SIG-M5 treated with dmso at 0.1 percent for 504 hours (cell line): ENCODE measurements at regions not wholly inside any gene's neighbourhood (a gene's known extent, or its start where the extent isn't known, plus 50 kb on each side); places are given as distances from the start of the nearest gene placed in this dataset.
"Not testable (repeated sequence)": the region's sequence is repeated elsewhere in the genome, so short reads cannot be mapped to it uniquely, and the experiment has no call there.

Source experiments
- DNase-seq: peaks from one replicate; lab custom pipeline; 2025; ENCODE audit not compliant: unreplicated experiment; lab: John Stamatoyannopoulos, UW

- no peak for DNase-seq
Measured at GRCh38 chr2:234802845-234803171, 149.0 kb upstream of the SH3BP4 start.

GRCh38 chr2:234802071-234802844 is 149.6 kb upstream of the SH3BP4 start:
- DNase-seq: no peak

- DNase-seq: no peak
Measured at GRCh38 chr2:234797566-234798250, 154.1 kb upstream of the SH3BP4 start.

GRCh38 chr2:234796045-234796591 is 155.7 kb upstream of the SH3BP4 start:
- DNase-seq: no peak

GRCh38 chr2:234795272-234795920 is 156.4 kb upstream of the SH3BP4 start:
- DNase-seq: no peak

GRCh38 chr2:234794866-234795265 is 157.0 kb upstream of the SH3BP4 start:
- DNase-seq: no peak

- no peak for DNase-seq
Measured at GRCh38 chr2:234793212-234793785, 158.5 kb upstream of the SH3BP4 start.

GRCh38 chr2:234792621-234793022 is 159.2 kb upstream of the SH3BP4 start:
- no peak for DNase-seq

- DNase-seq: not testable (repeated sequence)
Measured at GRCh38 chr2:234792096-234792495, 159.7 kb upstream of the SH3BP4 start.

- no peak for DNase-seq
Measured at GRCh38 chr2:234790380-234790779, 161.4 kb upstream of the SH3BP4 start.

- no peak for DNase-seq
Measured at GRCh38 chr2:234789556-234790325, 162.1 kb upstream of the SH3BP4 start.

- DNase-seq: no peak
Measured at GRCh38 chr2:234788841-234789240, 163.0 kb upstream of the SH3BP4 start.

GRCh38 chr2:234788381-234788780 is 163.4 kb upstream of the SH3BP4 start:
- DNase-seq: no peak

- DNase-seq: no peak
Measured at GRCh38 chr2:234787114-234787513, 164.7 kb upstream of the SH3BP4 start.

- DNase-seq: no peak
Measured at GRCh38 chr2:234773764-234774409, 177.9 kb upstream of the SH3BP4 start.

- no peak for DNase-seq
Measured at GRCh38 chr2:234773129-234773528, 178.7 kb upstream of the SH3BP4 start.

GRCh38 chr2:234772733-234773060 is 179.1 kb upstream of the SH3BP4 start:
- DNase-seq: no peak

GRCh38 chr2:234771980-234772732 is 179.7 kb upstream of the SH3BP4 start:
- DNase-seq: no peak

GRCh38 chr2:234771176-234771575 is 180.6 kb upstream of the SH3BP4 start:
- no peak for DNase-seq

- no peak for DNase-seq
Measured at GRCh38 chr2:234770715-234771141, 181.1 kb upstream of the SH3BP4 start.
